ENCODE measurements at regions not wholly inside any gene's neighbourhood (a gene's known extent, or its start where the extent isn't known, plus 50 kb on each side); places are given as distances from the start of the nearest gene placed in this dataset.

GRCh38 chr2:150606380-150607060 lies 119.1 kb upstream of the RND3 start:
- no peak for TF ChIP-seq CTCF (IDR thresholded peaks at IDR 0.05; ENCODE audit: extremely low read depth, missing control alignments)
- no peak for DNase-seq (ENCODE audit: low spot score)

- DNase-seq (ENCODE audit: low spot score) = no peak
These were observed 118.2 kb upstream of the RND3 start for GRCh38 chr2:150605664-150606063.

GRCh38 chr2:150601280-150602038 lies 114.0 kb upstream of the RND3 start:
- no peak for TF ChIP-seq CTCF (IDR thresholded peaks at IDR 0.05; ENCODE audit: extremely low read depth, missing control alignments)
- no peak for DNase-seq (ENCODE audit: low spot score)

More at GRCh38 chr2:150605664-150606063, 118.2 kb upstream of the RND3 start:
- TF ChIP-seq CTCF (IDR thresholded peaks at IDR 0.05; ENCODE audit: extremely low read depth, missing control alignments) = no peak

- DNase-seq (ENCODE audit: low spot score) = no peak
- TF ChIP-seq CTCF (IDR thresholded peaks at IDR 0.05; ENCODE audit: extremely low read depth, missing control alignments) = no peak
These were observed 112.4 kb upstream of the RND3 start for GRCh38 chr2:150599889-150600288.

GRCh38 chr2:150598383-150598782 lies 110.9 kb upstream of the RND3 start:
- TF ChIP-seq CTCF (IDR thresholded peaks at IDR 0.05; ENCODE audit: extremely low read depth, missing control alignments) = no peak
- DNase-seq (ENCODE audit: low spot score) = no peak

- no peak for DNase-seq (ENCODE audit: low spot score)
- no peak for TF ChIP-seq CTCF (IDR thresholded peaks at IDR 0.05; ENCODE audit: extremely low read depth, missing control alignments)
These were observed 108.5 kb upstream of the RND3 start for GRCh38 chr2:150595803-150596470.

- TF ChIP-seq CTCF (IDR thresholded peaks at IDR 0.05; ENCODE audit: extremely low read depth, missing control alignments) = no peak
- no peak for DNase-seq (ENCODE audit: low spot score)
These were observed 106.8 kb upstream of the RND3 start for GRCh38 chr2:150594299-150594698.
